H1 (cell line): ENCODE measurements at regions not wholly inside any gene's neighbourhood (a gene's known extent, or its start where the extent isn't known, plus 50 kb on each side); places are given as distances from the start of the nearest gene placed in this dataset.

ENCODE experiments used
- FOSL1 ChIP-seq: IDR thresholded peaks from 2 replicates; pipeline ENCODE4 v1.6.1; 2011; ENCODE audit warnings: mild to moderate bottlenecking, low read depth, low read length, moderate library complexity; ENCODE audit not compliant: insufficient read depth
- POU5F1 ChIP-seq: IDR thresholded peaks from 2 replicates; pipeline ENCODE4 v1.6.1; 2011; ENCODE audit warnings: low read depth, mild to moderate bottlenecking, low read length, moderate library complexity
- SIX5 ChIP-seq: IDR thresholded peaks from 2 replicates; pipeline ENCODE4 v1.6.1; 2011; ENCODE audit warnings: mild to moderate bottlenecking, low read depth, low read length
- SP1 ChIP-seq: IDR thresholded peaks from 2 replicates; pipeline ENCODE4 v1.6.1; 2011; ENCODE audit warnings: low read depth, low read length
- SP4 ChIP-seq: IDR thresholded peaks from 2 replicates; pipeline ENCODE4 v1.6.1; 2012; ENCODE audit warnings: low read length, inconsistent platforms

DNA sequence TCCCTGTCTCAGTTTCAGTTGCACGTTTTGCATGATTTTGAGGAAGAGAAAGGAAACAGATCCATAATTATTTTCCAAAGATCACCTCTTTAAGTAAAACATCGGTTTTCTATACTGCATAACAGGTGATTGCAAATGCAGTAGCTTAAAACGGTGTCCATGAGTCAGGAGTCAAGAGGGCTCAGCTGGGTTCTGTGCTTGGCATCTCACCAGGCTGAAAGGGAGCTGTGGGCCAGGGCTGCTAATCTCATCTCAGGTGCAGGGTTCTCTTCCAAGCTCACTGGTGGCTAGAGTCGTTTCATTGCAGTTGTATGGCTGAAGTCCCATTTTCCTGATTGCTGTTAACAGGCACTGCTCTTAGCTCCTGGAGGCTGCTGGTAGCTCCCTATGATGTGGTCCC lies 57.0 kb upstream of the PRKCQ start (continued):
- TF ChIP-seq POU5F1 (no peak), FOSL1 (no peak), SP1 (no peak), SIX5 (no peak), SP4 (no peak)
